ENCODE measurements at regions not wholly inside any gene's neighbourhood (a gene's known extent, or its start where the extent isn't known, plus 50 kb on each side); places are given as distances from the start of the nearest gene placed in this dataset.

GRCh38 chr3:181230258-181230657 is 240.7 kb upstream of the DNAJC19 start:
- TF ChIP-seq CTCF (IDR thresholded peaks at IDR 0.05) (no peak), POLR2A (IDR thresholded peaks at IDR 0.05) (no peak)
- Histone ChIP-seq H3K9me3 (replicated peaks in 1 of 3) (no peaks in the 10 kb centered on the region), H3K27ac (no peak overlapping the region), H3K4me1 (replicated peaks in 1 of 2) (no peaks in the 10 kb centered on the region), H3K4me3 (no peak overlapping the region), H3K36me3 (replicated peaks in 1 of 2) (no peaks in the 10 kb centered on the region), H3K27me3 (no peaks in the 10 kb centered on the region)
- intact Hi-C loops (cut with DNase I) = no loop called here
- peak in 1 of 7 donors; percentile 2 for DNase-seq
- WGBS, 4 donors = 59 to 77% (median 75%) methylated on average over 4 to 5 of the region's 5 CpGs

GRCh38 chr3:181213347-181213746 is 223.8 kb upstream of the DNAJC19 start:
- Histone ChIP-seq H3K4me3 (no peak overlapping the region), H3K27ac (no peak overlapping the region), H3K36me3 (replicated peaks in 1 of 2) (no peaks in the 10 kb centered on the region), H3K9me3 (replicated peaks in 1 of 3) (no peaks in the 10 kb centered on the region), H3K4me1 (replicated peaks in 1 of 2) (no peaks in the 10 kb centered on the region), H3K27me3 (no peaks in the 10 kb centered on the region)
- TF ChIP-seq POLR2A (IDR thresholded peaks at IDR 0.05) = no peak
- no peak for TF ChIP-seq CTCF (IDR thresholded peaks at IDR 0.05)
- DNase-seq = no peak
- intact Hi-C loops (cut with DNase I) = no loop called here
- whole genome bisulfite sequencing, 4 donors = 48 to 66% (median 55%) methylated on average over 2 of the region's 2 CpGs

GRCh38 chr3:181212271-181212670 is 222.7 kb upstream of the DNAJC19 start:
- no peaks in the 10 kb centered on the region for H3K36me3 ChIP-seq (replicated peaks in 1 of 2)
- 57 to 83% (median 62%) methylated on average over 1 of the region's 1 CpG for WGBS, 4 donors
- no peaks in the 10 kb centered on the region for H3K9me3 ChIP-seq (replicated peaks in 1 of 3)
- intact Hi-C loops (cut with DNase I) = no loop called here
- no peaks in the 10 kb centered on the region for H3K27me3 ChIP-seq
- H3K4me3 ChIP-seq = no peak overlapping the region
- no peak for TF ChIP-seq POLR2A (IDR thresholded peaks at IDR 0.05)
- no peak for TF ChIP-seq CTCF (IDR thresholded peaks at IDR 0.05)
- no peak overlapping the region for H3K27ac ChIP-seq
- no peak for DNase-seq
- no peaks in the 10 kb centered on the region for H3K4me1 ChIP-seq (replicated peaks in 1 of 2)

GRCh38 chr3:181210275-181210674 is 220.7 kb upstream of the DNAJC19 start:
- Histone ChIP-seq H3K4me3 (no peak overlapping the region), H3K36me3 (replicated peaks in 1 of 2) (no peaks in the 10 kb centered on the region), H3K9me3 (replicated peaks in 1 of 3) (no peaks in the 10 kb centered on the region), H3K27ac (no peak overlapping the region), H3K27me3 (no peaks in the 10 kb centered on the region), H3K4me1 (replicated peaks in 1 of 2) (no peaks in the 10 kb centered on the region)
- DNase-seq = no peak
- WGBS, 4 donors = 3 to 9% (median 7%) methylated on average over 2 of the region's 2 CpGs
- intact Hi-C loops (cut with DNase I) = no loop called here
- TF ChIP-seq CTCF (IDR thresholded peaks at IDR 0.05) (peak in 4 of 6 experiments; percentile 9 to 50 (median 32)), POLR2A (IDR thresholded peaks at IDR 0.05) (no peak)

Data from adrenal gland (tissue), 9 donors.